Mononuclear cell (primary cell): ENCODE measurements at regions not wholly inside any gene's neighbourhood (a gene's known extent, or its start where the extent isn't known, plus 50 kb on each side); places are given as distances from the start of the nearest gene placed in this dataset.

Source experiments
- H3K27me3 ChIP-seq: 2 replicates; pipeline ENCODE4 v1.6.0; 2011; ENCODE audit warnings: low read length, control low read depth; ENCODE audit not compliant: insufficient read depth
- H3K4me1 ChIP-seq: 2 replicates; pipeline ENCODE4 v1.5.1; 2011; ENCODE audit warnings: mild to moderate bottlenecking, low read length, control low read depth; ENCODE audit not compliant: insufficient read depth
- H3K4me3 ChIP-seq: 2 replicates; pipeline ENCODE4 v1.5.1; 2011; ENCODE audit warnings: mild to moderate bottlenecking, low read length, moderate library complexity
- H3K9me3 ChIP-seq: 2 replicates; pipeline ENCODE4 v1.5.1; 2011; ENCODE audit warnings: low read depth, mild to moderate bottlenecking, control low read depth, low read length

DNA sequence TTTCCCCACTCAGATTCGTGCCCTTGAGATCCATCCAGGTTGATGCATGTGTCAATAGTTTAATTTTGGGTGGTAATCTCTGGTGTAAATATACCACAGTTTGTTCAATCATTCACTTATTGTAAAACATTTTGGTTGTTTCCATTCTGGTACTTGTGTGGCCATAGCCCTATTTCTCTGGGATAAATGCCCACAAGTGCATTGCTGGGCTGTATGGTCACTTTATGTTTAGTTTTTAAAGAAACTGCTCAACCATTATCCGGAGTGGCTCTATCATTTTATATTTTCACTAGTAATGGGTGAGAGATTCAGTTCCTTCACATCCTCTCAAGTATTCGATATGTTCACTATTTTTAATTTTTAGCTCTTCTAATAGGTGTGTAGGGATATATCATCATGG, 60.7 kb upstream of the RNF24 start:
- H3K27me3 ChIP-seq, result no peaks in the 10 kb centered on the region
- H3K4me3 ChIP-seq, result no peak overlapping the region
- H3K4me1 ChIP-seq, result peaks cover 38% of the 10 kb centered on the region
- H3K9me3 ChIP-seq, result no peaks in the 10 kb centered on the region

- Histone ChIP-seq H3K4me1 (peaks cover 38% of the 10 kb centered on the region), H3K27me3 (no peaks in the 10 kb centered on the region), H3K4me3 (no peak overlapping the region), H3K9me3 (no peaks in the 10 kb centered on the region)
These were observed 59.6 kb upstream of the RNF24 start for GRCh38 chr20:4074877-4075455.

DNA sequence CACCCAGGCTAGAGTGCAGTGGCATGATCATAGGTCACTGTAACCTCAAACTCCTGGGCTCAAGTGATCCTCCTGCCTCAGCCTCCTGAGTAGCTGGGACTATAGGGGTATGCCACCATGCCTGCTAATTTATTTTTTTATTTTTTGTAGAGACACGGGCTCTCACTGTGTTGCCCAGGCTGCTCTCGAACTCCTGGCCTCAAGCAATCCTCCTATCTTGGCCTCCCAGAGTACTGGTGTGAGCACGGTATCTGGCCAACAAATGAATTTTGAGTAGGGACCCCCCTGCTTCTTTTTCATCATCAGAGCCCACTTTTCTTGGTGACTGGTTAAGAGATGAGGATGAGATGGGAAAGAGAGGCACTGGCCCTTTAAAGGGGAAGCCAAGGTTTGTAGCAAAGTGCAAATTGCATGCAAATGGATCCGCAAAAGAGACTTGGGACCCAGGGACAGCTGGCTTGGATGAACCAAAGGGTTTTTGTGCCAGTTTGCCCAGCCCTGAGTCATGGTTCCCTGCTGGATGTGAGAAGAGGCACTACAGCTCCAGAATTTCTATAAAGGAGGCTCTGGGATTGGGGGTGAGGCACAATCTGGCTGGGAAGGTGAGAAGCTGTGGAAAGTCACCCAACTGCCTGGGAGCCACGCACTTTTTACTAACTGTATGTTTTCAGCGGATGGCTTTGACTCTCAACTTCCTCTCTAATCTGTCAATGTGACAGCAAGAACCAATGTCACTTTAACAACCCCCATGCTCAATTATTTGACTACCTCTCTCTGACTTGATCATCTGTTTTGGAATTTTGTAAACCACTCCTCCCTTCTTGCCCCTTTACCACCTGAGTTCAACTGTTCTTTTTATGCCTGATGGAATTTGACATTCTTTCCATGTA, 58.7 kb upstream of the RNF24 start:
- H3K4me1 ChIP-seq, result peaks cover 39% of the 10 kb centered on the region

DNA sequence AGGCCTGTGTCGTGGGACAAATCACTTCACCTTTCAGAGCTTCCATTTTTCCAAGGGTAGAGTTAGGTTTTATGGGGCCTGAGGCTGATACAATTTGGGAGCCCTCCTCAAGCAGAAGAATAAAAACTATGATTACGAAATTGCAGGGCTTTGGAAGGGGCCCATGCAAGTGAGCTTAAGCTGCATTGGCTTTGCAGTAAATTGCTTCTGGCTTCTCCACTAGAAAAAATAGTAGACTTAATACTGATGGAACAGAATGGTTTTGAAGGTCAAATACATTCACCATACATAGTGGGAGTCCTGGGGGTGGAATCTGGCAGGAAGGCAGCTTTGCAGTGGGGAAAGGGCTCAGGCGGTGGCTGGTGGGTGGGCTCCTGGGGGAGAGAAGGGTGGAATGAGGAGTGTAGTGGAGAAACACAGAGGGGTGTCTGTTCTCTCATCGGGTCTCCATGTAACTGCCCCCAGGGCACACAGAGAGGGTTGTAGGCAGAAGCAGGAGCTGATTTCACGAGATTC, 55.9 kb upstream of the RNF24 start:
- Histone ChIP-seq H3K4me1 (peaks cover 60% of the 10 kb centered on the region), H3K27me3 (no peaks in the 10 kb centered on the region), H3K9me3 (no peaks in the 10 kb centered on the region), H3K4me3 (no peak overlapping the region)

More for the DNA sequence above, 58.7 kb upstream of the RNF24 start:
- H3K4me3 ChIP-seq, result no peak overlapping the region
- H3K9me3 ChIP-seq, result no peaks in the 10 kb centered on the region
- H3K27me3 ChIP-seq, result no peaks in the 10 kb centered on the region

- H3K4me3 ChIP-seq, result no peak overlapping the region
- no peaks in the 10 kb centered on the region for H3K27me3 ChIP-seq
- H3K4me1 ChIP-seq, result peaks cover 60% of the 10 kb centered on the region
- H3K9me3 ChIP-seq, result no peaks in the 10 kb centered on the region
These were observed 55.2 kb upstream of the RNF24 start for GRCh38 chr20:4070323-4071177.

DNA sequence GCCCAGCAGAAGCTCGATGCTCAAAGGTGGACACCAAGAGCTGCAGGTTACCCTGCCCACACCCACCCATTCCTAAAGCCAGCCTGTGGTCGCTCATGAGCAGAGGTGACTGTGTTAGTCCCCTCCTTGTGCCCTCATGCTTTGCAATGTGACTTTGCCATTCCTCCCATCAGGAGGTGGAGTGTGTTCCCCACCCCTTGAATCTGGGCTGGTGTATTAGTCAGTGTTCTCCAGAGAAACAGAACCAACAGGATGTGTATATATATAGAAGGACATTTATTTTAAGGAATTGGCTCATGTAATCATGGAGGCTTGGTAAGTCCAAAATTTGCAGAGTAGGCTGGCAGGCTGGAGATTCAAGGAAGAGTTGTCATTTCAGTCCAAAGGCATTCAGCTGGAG, 54.4 kb upstream of the RNF24 start:
- H3K27me3 ChIP-seq, result no peaks in the 10 kb centered on the region
- H3K4me1 ChIP-seq, result peaks cover 60% of the 10 kb centered on the region
- no peak overlapping the region for H3K4me3 ChIP-seq
- H3K9me3 ChIP-seq, result no peaks in the 10 kb centered on the region

DNA sequence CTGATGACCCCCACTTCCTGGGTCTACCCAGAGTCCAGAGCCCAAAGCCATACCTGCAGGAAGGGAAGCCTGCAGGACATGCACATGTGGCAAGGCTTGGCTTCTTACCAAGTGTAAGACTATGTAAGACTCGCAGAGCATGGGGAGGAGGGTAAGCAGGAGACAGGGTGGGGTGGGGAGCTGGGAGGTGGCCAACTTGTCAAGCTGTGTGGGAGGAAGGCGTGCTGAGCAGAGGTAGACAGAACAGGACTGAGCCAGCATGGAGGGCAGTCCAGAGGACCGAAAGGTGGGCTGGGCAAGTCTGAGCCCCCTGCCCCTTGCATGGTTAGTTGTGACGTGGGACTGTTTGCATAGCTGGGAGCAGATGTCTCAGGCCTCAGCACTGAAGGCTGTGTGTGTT, 53.4 kb upstream of the RNF24 start:
- H3K27me3 ChIP-seq, result no peaks in the 10 kb centered on the region
- H3K4me3 ChIP-seq, result no peak overlapping the region
- H3K4me1 ChIP-seq, result peaks cover 60% of the 10 kb centered on the region
- H3K9me3 ChIP-seq, result no peaks in the 10 kb centered on the region

GRCh38 chr20:4067600-4068261, 52.4 kb upstream of the RNF24 start:
- H3K9me3 ChIP-seq, result no peaks in the 10 kb centered on the region
- H3K4me3 ChIP-seq, result no peak overlapping the region
- H3K4me1 ChIP-seq, result peaks cover 69% of the 10 kb centered on the region

GRCh38 chr20:4066551-4066950, 51.2 kb upstream of the RNF24 start:
- H3K9me3 ChIP-seq, result no peaks in the 10 kb centered on the region
- H3K4me3 ChIP-seq, result no peak overlapping the region
- H3K4me1 ChIP-seq, result peaks cover 80% of the 10 kb centered on the region
- no peaks in the 10 kb centered on the region for H3K27me3 ChIP-seq

More at GRCh38 chr20:4067600-4068261, 52.4 kb upstream of the RNF24 start:
- H3K27me3 ChIP-seq, result no peaks in the 10 kb centered on the region

DNA sequence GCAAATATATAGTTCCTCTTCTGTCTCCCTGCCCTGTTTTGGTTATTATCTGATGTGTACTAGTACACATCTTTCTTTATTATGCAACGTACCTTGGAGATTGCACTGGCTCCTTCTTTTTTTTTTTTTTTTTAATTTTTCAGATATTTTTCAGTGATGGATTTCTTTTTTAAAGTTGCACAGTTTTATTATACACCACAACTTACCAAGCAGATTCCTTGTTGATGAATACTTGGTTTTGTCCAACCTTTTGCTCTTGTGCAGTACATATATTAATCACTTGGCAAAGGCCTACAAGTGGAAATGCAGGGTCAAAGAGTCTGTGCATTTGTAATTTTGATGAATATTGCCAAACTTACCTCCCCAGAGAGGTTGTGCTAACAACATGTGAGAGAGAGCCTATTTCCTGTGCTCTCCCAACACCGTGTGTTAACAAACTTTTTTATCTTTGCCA, 50.1 kb upstream of the RNF24 start:
- H3K4me3 ChIP-seq, result no peak overlapping the region
- peaks cover 87% of the 10 kb centered on the region for H3K4me1 ChIP-seq
- H3K27me3 ChIP-seq, result no peaks in the 10 kb centered on the region
- H3K9me3 ChIP-seq, result no peaks in the 10 kb centered on the region
